ENCODE measurements at regions not wholly inside any gene's neighbourhood (a gene's known extent, or its start where the extent isn't known, plus 50 kb on each side); places are given as distances from the start of the nearest gene placed in this dataset.
A peak's percentile ranks its signal among the peaks of the same experiment; 100 is the strongest.

DNA sequence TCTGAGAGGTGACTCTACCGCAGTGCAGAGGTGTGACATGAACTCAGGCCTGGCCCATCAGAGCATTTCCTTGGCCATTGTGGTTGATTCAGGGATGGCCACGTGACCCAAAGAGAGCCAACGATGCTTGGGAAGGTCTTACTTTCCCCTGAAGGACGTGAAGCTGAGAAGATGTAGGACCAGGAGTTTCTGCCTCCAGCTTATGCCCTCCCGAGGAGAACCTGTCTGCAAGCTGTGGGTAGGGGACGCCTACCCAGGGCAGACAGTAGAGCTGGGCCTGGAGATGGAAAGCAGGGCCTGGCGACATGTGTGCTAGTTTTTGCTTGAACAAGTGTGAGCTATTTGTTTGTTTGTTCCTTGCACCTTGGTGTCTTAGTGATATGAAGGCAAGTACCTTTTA is 89.4 kb downstream of the RPLP1 start:
- no peaks in the 10 kb centered on the region for H4K20me1 ChIP-seq (ENCODE audit: insufficient read depth)
- no peak overlapping the region for H3K4me3 ChIP-seq (ENCODE audit: low read depth in 2 of 2, low read length in 1 of 2)
- no peaks in the 10 kb centered on the region for H3K79me2 ChIP-seq (ENCODE audit: insufficient read depth)
- peaks cover 0 to 32% of the 10 kb centered on the region in 2 experiments; a peak in 2 of 4 replicates for H3K4me1 ChIP-seq (ENCODE audit: control insufficient read depth in 1 of 2, insufficient read depth in 2 of 2, low read depth in 1 of 2, low read length in 1 of 2)
- no peak overlapping the region for H3K9ac ChIP-seq
- H3F3A ChIP-seq (replicated peaks; ENCODE audit: insufficient read depth) = no peaks in the 10 kb centered on the region
- no peak overlapping the region for H2AFZ ChIP-seq (ENCODE audit: low read depth)
- TF ChIP-seq USF2 (IDR thresholded peaks at IDR 0.05; ENCODE audit: borderline replicate concordance, low read depth, low read length) (no peak), TCF12 (IDR thresholded peaks at IDR 0.05) (no peak), JUND (IDR thresholded peaks at IDR 0.05) (no peak), MXI1 (IDR thresholded peaks at IDR 0.05; ENCODE audit: low read depth, low read length) (no peak), RFX5 (IDR thresholded peaks at IDR 0.05; ENCODE audit: low read length) (no peak), RXRA (IDR thresholded peaks at IDR 0.05; ENCODE audit: borderline replicate concordance, low read depth) (no peak), EZH2phosphoT487 (IDR thresholded peaks at IDR 0.05; ENCODE audit: borderline replicate concordance, low read depth) (no peak), RCOR1 (IDR thresholded peaks at IDR 0.05; ENCODE audit: low read length) (no peak), TEAD4 (IDR thresholded peaks at IDR 0.05; ENCODE audit: borderline replicate concordance, insufficient read depth) (no peak), GATA2 (CRISPR knock-in tag; IDR thresholded peaks at IDR 0.05) (no peak), TAF1 (IDR thresholded peaks at IDR 0.05; ENCODE audit: borderline replicate concordance, low read depth, low read length) (no peak), NRF1 (IDR thresholded peaks at IDR 0.05; ENCODE audit: low read depth, low read length) (no peak)
- TF ChIP-seq, protein P1, sequence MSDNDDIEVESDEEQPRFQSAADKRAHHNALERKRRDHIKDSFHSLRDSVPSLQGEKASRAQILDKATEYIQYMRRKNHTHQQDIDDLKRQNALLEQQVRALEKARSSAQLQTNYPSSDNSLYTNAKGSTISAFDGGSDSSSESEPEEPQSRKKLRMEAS (IDR thresholded peaks at IDR 0.05; ENCODE audit: low read depth) = no peak
- peaks cover 8% of the 10 kb centered on the region; the same call in 1 of the 2 replicates for H3K27me3 ChIP-seq (ENCODE audit: insufficient read depth)
- DNase-seq = no peak
- WGBS (ENCODE audit: low lambda C conversion rate) = 60% methylated on average over 7 of the region's 7 CpGs
- H3K9me3 ChIP-seq = no peaks in the 10 kb centered on the region
- CTCF ChIA-PET = interaction anchor here (0.7 to 1.5 kb wide), 3 partner anchors 10 to 1027 kb away, joined by 3 to 4 read pairs (median 3); no protein-coding TSS in a partner anchor
- no peaks in the 10 kb centered on the region for H3K9me2 ChIP-seq
- POLR2A ChIA-PET = no interaction called here
- no peak overlapping the region for H3K27ac ChIP-seq (ENCODE audit: low read depth in 2 of 2, low read length in 1 of 2)
- no peak overlapping the region for H3K4me2 ChIP-seq
- H3K36me3 ChIP-seq (replicated peaks in 1 of 2; ENCODE audit: control insufficient read depth in 1 of 2, insufficient read depth in 2 of 2, low read length in 1 of 2) = no peaks in the 10 kb centered on the region

GRCh38 chr15:69543681-69544364 is 91.2 kb downstream of the RPLP1 start:
- 29% methylated on average over 1 of the region's 1 CpG for WGBS (ENCODE audit: low lambda C conversion rate)
- H3K79me2 ChIP-seq (ENCODE audit: insufficient read depth) = no peaks in the 10 kb centered on the region
- DNase-seq = no peak
- H3K36me3 ChIP-seq (replicated peaks in 1 of 2; ENCODE audit: control insufficient read depth in 1 of 2, insufficient read depth in 2 of 2, low read length in 1 of 2) = no peaks in the 10 kb centered on the region
- no peak overlapping the region for H3K4me2 ChIP-seq
- peaks cover 16% of the 10 kb centered on the region; the same call in 1 of the 2 replicates for H3K27me3 ChIP-seq (ENCODE audit: insufficient read depth)
- H3K4me3 ChIP-seq (ENCODE audit: low read depth in 2 of 2, low read length in 1 of 2) = no peak overlapping the region
- TF ChIP-seq GABPA (IDR thresholded peaks at IDR 0.05; ENCODE audit: low read depth) (no peak), YY1 (IDR thresholded peaks at IDR 0.05; ENCODE audit: low read depth) (no peak), SIN3A (IDR thresholded peaks at IDR 0.05; ENCODE audit: borderline replicate concordance, low read depth, low read length) (no peak), TEAD4 (IDR thresholded peaks at IDR 0.05; ENCODE audit: borderline replicate concordance, insufficient read depth) (no peak), FOXM1 (IDR thresholded peaks at IDR 0.05; ENCODE audit: low read depth) (no peak), REST (IDR thresholded peaks at IDR 0.05; ENCODE audit: low read depth, low read length) (peak; percentile 44; the same call in 1 of the 2 replicates)
- H3K9me2 ChIP-seq = no peaks in the 10 kb centered on the region
- no peaks in the 10 kb centered on the region for H4K20me1 ChIP-seq (ENCODE audit: insufficient read depth)
- no peaks in the 10 kb centered on the region for H3F3A ChIP-seq (replicated peaks; ENCODE audit: insufficient read depth)
- H3K27ac ChIP-seq (ENCODE audit: low read depth in 2 of 2, low read length in 1 of 2) = no peak overlapping the region
- peaks cover 0 to 14% of the 10 kb centered on the region in 2 experiments; a peak in 1 of 4 replicates for H3K4me1 ChIP-seq (ENCODE audit: control insufficient read depth in 1 of 2, insufficient read depth in 2 of 2, low read depth in 1 of 2, low read length in 1 of 2)
- ChIA-PET CTCF (interaction anchor here (0.7 to 1.3 kb wide), 2 partner anchors 553 to 1220 kb away, joined by 3 read pairs; no protein-coding TSS in a partner anchor), POLR2A (no interaction called here)
- H2AFZ ChIP-seq (ENCODE audit: low read depth) = no peak overlapping the region
- no peak overlapping the region for H3K9ac ChIP-seq
- H3K9me3 ChIP-seq = no peaks in the 10 kb centered on the region

All from SK-N-SH (cell line).